ENCODE measurements at regions not wholly inside any gene's neighbourhood (a gene's known extent, or its start where the extent isn't known, plus 50 kb on each side); places are given as distances from the start of the nearest gene placed in this dataset.
"Not testable (repeated sequence)": the region's sequence is repeated elsewhere in the genome, so short reads cannot be mapped to it uniquely, and the experiment has no call there.

- DNase-seq: no peak
Observed at GRCh38 chr1:31511848-31512615, 64.3 kb upstream of the TINAGL1 start.

DNA sequence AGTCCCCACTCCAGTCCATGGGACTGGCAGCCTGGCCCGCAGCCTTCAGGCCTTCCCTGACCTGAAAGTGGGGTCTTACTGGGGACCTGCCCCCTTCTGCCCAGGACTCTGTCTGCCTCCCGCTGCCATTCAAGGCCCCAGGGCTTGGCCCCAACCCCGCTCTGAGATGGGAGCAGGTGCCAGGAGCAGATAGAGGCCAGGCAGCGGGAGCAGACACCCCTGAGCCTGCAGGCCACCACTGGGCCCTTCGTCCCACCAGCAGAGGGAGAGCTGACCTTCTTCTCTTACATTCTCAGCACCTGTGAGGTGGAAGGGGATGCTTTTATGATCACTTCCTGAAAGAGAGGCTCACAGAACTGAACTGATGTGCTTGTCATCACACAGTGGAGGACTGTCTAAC lies 62.2 kb upstream of the TINAGL1 start:
- no peak for DNase-seq

- DNase-seq: no peak
Observed at GRCh38 chr1:31515056-31515775, 61.1 kb upstream of the TINAGL1 start.

- no peak for DNase-seq
Observed at GRCh38 chr1:31515936-31516335, 60.4 kb upstream of the TINAGL1 start.

DNA sequence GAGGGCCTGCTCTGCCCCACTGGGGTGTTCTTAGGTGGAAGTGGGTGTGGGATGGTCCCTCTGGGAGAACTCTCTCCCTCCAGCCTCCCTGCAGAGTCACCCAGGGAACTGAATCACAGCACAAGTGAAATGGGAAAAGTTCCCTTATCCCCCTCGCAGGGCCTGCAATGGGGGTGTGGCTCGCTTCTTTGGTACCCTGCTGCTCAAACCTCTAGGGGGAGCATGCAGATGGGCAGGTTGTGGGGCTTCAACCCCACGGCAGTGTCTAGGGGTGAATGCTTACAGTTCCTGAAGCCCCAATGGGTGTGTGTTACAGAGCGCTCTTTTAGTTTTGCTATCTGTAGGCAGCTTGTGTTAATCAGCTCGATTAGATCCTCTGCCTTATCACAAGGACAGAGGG lies 59.0 kb upstream of the TINAGL1 start:
- no peak for DNase-seq

DNA sequence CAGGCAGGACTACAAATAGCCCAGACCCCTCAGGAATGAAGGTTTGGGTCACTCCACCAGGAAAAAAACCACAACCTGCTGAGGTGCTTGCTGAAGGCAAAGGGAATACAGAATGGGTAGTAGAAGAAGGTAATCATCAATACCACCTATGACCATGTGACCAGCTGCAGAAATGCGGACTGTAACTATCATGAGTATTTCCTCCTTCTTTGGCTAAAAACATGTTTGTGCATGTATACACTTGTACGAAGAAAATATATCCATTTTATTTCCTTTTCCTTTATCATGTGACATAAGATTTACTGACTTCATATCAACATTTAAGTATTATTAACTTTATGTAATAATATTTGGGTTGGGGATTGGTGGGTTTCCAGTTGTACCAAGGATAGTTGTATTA lies 58.3 kb upstream of the TINAGL1 start:
- not testable (repeated sequence) for DNase-seq

GRCh38 chr1:31521761-31522555 lies 54.4 kb upstream of the TINAGL1 start:
- DNase-seq: no peak

DNA sequence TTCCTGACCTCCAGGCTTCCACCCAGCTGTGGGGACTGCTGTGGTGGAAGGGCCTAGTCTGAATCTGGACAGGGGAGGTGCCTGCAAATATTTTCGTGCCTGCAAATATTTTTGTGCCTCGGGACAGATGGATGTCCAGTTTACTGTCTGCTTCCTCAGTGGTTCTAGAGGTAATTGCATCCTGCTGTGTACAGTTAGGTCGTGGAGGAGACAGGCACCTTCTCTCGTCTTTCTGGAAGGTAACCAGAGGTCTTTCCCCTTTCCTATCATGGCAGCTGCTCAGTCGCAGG lies 53.8 kb upstream of the TINAGL1 start:
- no peak for DNase-seq

DNA sequence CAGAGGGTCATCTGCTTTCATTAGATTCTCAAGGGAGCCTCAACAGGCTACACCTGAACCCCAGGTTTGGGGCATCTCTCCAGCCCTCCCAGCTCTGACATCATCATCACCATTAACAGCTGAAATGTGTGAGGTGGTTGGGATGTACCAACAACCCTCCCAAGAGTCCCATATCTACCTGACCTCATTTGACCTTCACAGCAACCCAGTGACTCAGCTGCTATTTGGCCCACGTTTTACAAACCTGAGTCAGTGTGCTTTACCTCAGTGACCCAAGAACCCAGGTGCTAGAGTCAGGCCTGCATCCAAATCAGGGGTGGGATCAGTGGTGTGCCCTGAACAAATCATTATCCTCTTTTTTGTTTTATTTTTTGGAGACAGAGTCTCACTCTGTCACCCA lies 53.3 kb upstream of the TINAGL1 start:
- no peak for DNase-seq

DNA sequence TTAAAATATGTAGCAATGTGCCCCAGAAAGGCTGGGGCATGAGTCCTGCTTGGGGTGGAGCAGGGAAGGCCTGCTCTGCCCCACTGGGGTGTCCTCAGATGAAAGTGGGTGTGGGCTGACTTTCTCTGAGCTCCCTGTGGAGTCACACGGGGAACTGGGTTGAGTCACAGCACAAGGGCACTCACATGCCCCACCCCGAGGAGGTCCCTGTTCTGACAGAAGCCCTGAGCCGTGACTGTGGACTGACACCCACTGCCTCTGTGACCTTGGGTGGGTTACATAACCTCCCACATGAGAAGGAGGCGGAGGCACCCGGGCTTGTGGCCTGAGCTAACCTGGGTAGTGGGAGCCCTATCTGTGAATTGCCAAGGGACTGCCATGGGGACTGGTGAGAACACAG lies 52.5 kb upstream of the TINAGL1 start:
- DNase-seq: no peak

- no peak for DNase-seq
Observed at GRCh38 chr1:31524186-31524901, 52.0 kb upstream of the TINAGL1 start.
